AG04450 (cell line): ENCODE measurements at regions not wholly inside any gene's neighbourhood (a gene's known extent, or its start where the extent isn't known, plus 50 kb on each side); places are given as distances from the start of the nearest gene placed in this dataset.
"Not testable (repeated sequence)": the region's sequence is repeated elsewhere in the genome, so short reads cannot be mapped to it uniquely, and the experiment has no call there.

Experiments
- CTCF ChIA-PET: fragments of 300-600, 350-600 bp; formaldehyde crosslinking; extraction: SDS; loops from one replicate; lab custom pipeline; 2022; ENCODE audit warnings: antibody characterized with exemption, inconsistent platforms; lab: Charles Lee
- POLR2A ChIA-PET: fragments of 350-600 bp; formaldehyde crosslinking; extraction: SDS; loops from one replicate; lab custom pipeline; 2021; ENCODE audit warnings: antibody characterized with exemption, inconsistent platforms; lab: Yijun Ruan, JAX
- DNase-seq: peaks from one replicate; pipeline ENCODE4 v3.0.0-alpha.2; 2011; ENCODE audit warnings: low read depth, low spot score
- H3K27ac ChIP-seq: one replicate; pipeline ENCODE4 v1.5.1; 2012; ENCODE audit warnings: low read depth, low read length, control low read depth
- H3K27me3 ChIP-seq: one replicate; pipeline ENCODE4 v1.6.0; 2012; ENCODE audit warnings: low read length; ENCODE audit not compliant: control insufficient read depth, insufficient read depth
- H3K4me3 ChIP-seq: 2 replicates; pipeline ENCODE4 v1.5.1; 2011; ENCODE audit warnings: mild to moderate bottlenecking, low read depth, low read length, control low read depth
- H3K9me3 ChIP-seq: 2 replicates; pipeline ENCODE4 v1.5.1; 2012; ENCODE audit warnings: low read length; ENCODE audit not compliant: control insufficient read depth, insufficient read depth
- CTCF ChIP-seq: IDR thresholded peaks from 2 replicates; pipeline ENCODE4 v1.5.1; 2011; ENCODE audit warnings: low read depth, low read length, control low read depth, inconsistent platforms

GRCh38 chrX:38960137-38960536 is 158.9 kb downstream of the MID1IP1 start:
- DNase-seq = no peak
- TF ChIP-seq CTCF = no peak
- Histone ChIP-seq H3K27me3 (no peaks in the 10 kb centered on the region), H3K9me3 (peaks cover 5% of the 10 kb centered on the region; the same call in 1 of the 2 replicates), H3K27ac (no peak overlapping the region), H3K4me3 (no peak overlapping the region)
- CTCF ChIA-PET = no interaction called here
- POLR2A ChIA-PET = interaction anchor here (1.0 kb wide), 1 partner anchor 40 kb away, joined by 3 read pairs; no protein-coding TSS in a partner anchor

GRCh38 chrX:38961936-38962335 is 160.7 kb downstream of the MID1IP1 start:
- TF ChIP-seq CTCF = no peak
- CTCF ChIA-PET = no interaction called here
- H3K27ac ChIP-seq = no peak overlapping the region
- POLR2A ChIA-PET = no interaction called here
- no peak for DNase-seq
- no peak overlapping the region for H3K4me3 ChIP-seq
- no peaks in the 10 kb centered on the region for H3K27me3 ChIP-seq
- peaks cover 5% of the 10 kb centered on the region; the same call in 1 of the 2 replicates for H3K9me3 ChIP-seq

- H3K9me3 ChIP-seq, DNase-seq, H3K27me3 ChIP-seq, H3K4me3 ChIP-seq, POLR2A ChIA-PET, H3K27ac ChIP-seq, CTCF ChIA-PET: not testable (repeated sequence)
These were observed 162.0 kb downstream of the MID1IP1 start for GRCh38 chrX:38963244-38963643.

GRCh38 chrX:38965888-38966287 is 164.6 kb downstream of the MID1IP1 start:
- no peak overlapping the region for H3K4me3 ChIP-seq
- H3K27ac ChIP-seq = no peak overlapping the region
- ChIA-PET CTCF (no interaction called here), POLR2A (no interaction called here)
- peaks cover 5% of the 10 kb centered on the region; the same call in 1 of the 2 replicates for H3K9me3 ChIP-seq
- no peak for TF ChIP-seq CTCF
- no peaks in the 10 kb centered on the region for H3K27me3 ChIP-seq
- no peak for DNase-seq

- ChIA-PET CTCF (no interaction called here), POLR2A (no interaction called here)
- DNase-seq = no peak
- Histone ChIP-seq H3K9me3 (no peaks in the 10 kb centered on the region), H3K27me3 (no peaks in the 10 kb centered on the region), H3K4me3 (no peak overlapping the region), H3K27ac (no peak overlapping the region)
- no peak for TF ChIP-seq CTCF
These were observed 167.3 kb downstream of the MID1IP1 start for GRCh38 chrX:38968344-38969216.
